K562 (cell line): ENCODE measurements at regions not wholly inside any gene's neighbourhood (a gene's known extent, or its start where the extent isn't known, plus 50 kb on each side); places are given as distances from the start of the nearest gene placed in this dataset.

Experiments used
- DIDO1 ChIP-seq: fragments of 450-650 bp; IDR thresholded peaks from 2 replicates; pipeline ENCODE4 v1.6.1; 2016; ENCODE audit warnings: low read depth, missing biosample characterization, missing genetic modification characterization
- FIP1L1 ChIP-seq: fragments of 200-400 bp; formaldehyde crosslinking; IDR thresholded peaks from 2 replicates; pipeline ENCODE4 v1.6.1; 2018; ENCODE audit warnings: mild to moderate bottlenecking, low read depth, low read length; ENCODE audit not compliant: poor library complexity, severe bottlenecking
- POLR2G ChIP-seq: fragments of 200-400 bp; formaldehyde crosslinking; IDR thresholded peaks from 2 replicates; pipeline ENCODE4 v1.6.1; 2017; ENCODE audit warnings: low read depth, mild to moderate bottlenecking, antibody characterized with exemption, low read length, moderate library complexity
- POU5F1 ChIP-seq: fragments of 150-350 bp; IDR thresholded peaks from 2 replicates; pipeline ENCODE4 v1.6.1; 2014; ENCODE audit warnings: borderline replicate concordance, low read length, low read depth, mild to moderate bottlenecking; ENCODE audit not compliant: partially characterized antibody
- ZNF830 ChIP-seq: fragments of 250-450 bp; sonication (Bioruptor Pico); IDR thresholded peaks from 2 replicates; pipeline ENCODE4 v1.5.0; 2021; ENCODE audit warnings: mild to moderate bottlenecking
- TF ChIP-seq, protein P1 (sequence below), 2 experiments: fragments of 450-650 bp in 1 of 2; IDR thresholded peaks; 2 replicates each; pipeline ENCODE4 v1.6.1; 2011 to 2017; ENCODE audit warnings: low read depth in 2 of 2, antibody characterized with exemption in 1 of 2, borderline replicate concordance in 1 of 2, low read length in 1 of 2, mild to moderate bottlenecking in 1 of 2, mixed read lengths in 1 of 2; ENCODE audit not compliant: control insufficient read depth in 1 of 2
- TF ChIP-seq, protein P2 (sequence below), 3 experiments: fragments of 200-800 bp in 1 of 3; fragments of 250-450 bp in 1 of 3; fragments of 450-650 bp in 1 of 3; sonication (Bioruptor Pico) in 1 of 3; sonication (Bioruptor generic) in 1 of 3; formaldehyde crosslinking in 1 of 3; IDR thresholded peaks; 2 replicates each; pipeline versions ENCODE4 v1.6.1 to v1.8.0; 2016 to 2022; ENCODE audit warnings: mild to moderate bottlenecking in 2 of 3, missing genetic modification characterization in 2 of 3, missing compliant biosample characterization in 1 of 3, moderate library complexity in 1 of 3

DNA sequence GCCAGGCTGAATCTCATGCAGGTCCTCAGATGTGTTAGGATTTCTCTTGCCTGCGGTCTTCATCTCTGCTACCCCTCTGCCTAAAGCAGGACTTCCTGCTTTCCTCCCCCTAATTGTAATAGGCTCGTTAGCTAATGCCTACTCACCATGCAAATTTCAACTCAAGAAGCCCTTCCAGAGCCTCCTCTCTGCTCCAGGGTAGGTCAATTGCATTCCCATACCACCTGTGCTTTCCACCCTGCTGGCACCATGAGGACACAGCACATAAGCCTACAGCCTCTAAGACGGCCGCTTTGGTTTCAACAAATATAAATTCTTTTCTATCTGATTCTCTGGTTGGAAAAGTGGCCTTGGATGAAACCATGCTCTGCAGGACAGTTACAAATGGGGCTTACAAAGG, 93.9 kb downstream of the QDPR start (continued):
- TF ChIP-seq, protein P1, sequence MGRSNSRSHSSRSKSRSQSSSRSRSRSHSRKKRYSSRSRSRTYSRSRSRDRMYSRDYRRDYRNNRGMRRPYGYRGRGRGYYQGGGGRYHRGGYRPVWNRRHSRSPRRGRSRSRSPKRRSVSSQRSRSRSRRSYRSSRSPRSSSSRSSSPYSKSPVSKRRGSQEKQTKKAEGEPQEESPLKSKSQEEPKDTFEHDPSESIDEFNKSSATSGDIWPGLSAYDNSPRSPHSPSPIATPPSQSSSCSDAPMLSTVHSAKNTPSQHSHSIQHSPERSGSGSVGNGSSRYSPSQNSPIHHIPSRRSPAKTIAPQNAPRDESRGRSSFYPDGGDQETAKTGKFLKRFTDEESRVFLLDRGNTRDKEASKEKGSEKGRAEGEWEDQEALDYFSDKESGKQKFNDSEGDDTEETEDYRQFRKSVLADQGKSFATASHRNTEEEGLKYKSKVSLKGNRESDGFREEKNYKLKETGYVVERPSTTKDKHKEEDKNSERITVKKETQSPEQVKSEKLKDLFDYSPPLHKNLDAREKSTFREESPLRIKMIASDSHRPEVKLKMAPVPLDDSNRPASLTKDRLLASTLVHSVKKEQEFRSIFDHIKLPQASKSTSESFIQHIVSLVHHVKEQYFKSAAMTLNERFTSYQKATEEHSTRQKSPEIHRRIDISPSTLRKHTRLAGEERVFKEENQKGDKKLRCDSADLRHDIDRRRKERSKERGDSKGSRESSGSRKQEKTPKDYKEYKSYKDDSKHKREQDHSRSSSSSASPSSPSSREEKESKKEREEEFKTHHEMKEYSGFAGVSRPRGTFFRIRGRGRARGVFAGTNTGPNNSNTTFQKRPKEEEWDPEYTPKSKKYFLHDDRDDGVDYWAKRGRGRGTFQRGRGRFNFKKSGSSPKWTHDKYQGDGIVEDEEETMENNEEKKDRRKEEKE (IDR thresholded peaks at IDR 0.05; ENCODE audit: borderline replicate concordance in 1 of 2, control insufficient read depth in 1 of 2, low read depth in 2 of 2, low read length in 1 of 2) = no peak
- TF ChIP-seq ZNF830 (CRISPR knock-in tag) = no peak
- TF ChIP-seq DIDO1 (tag) = no peak
- TF ChIP-seq POU5F1 = no peak
- no peak for TF ChIP-seq POLR2G
- TF ChIP-seq FIP1L1 = no peak
- TF ChIP-seq, protein P2, sequence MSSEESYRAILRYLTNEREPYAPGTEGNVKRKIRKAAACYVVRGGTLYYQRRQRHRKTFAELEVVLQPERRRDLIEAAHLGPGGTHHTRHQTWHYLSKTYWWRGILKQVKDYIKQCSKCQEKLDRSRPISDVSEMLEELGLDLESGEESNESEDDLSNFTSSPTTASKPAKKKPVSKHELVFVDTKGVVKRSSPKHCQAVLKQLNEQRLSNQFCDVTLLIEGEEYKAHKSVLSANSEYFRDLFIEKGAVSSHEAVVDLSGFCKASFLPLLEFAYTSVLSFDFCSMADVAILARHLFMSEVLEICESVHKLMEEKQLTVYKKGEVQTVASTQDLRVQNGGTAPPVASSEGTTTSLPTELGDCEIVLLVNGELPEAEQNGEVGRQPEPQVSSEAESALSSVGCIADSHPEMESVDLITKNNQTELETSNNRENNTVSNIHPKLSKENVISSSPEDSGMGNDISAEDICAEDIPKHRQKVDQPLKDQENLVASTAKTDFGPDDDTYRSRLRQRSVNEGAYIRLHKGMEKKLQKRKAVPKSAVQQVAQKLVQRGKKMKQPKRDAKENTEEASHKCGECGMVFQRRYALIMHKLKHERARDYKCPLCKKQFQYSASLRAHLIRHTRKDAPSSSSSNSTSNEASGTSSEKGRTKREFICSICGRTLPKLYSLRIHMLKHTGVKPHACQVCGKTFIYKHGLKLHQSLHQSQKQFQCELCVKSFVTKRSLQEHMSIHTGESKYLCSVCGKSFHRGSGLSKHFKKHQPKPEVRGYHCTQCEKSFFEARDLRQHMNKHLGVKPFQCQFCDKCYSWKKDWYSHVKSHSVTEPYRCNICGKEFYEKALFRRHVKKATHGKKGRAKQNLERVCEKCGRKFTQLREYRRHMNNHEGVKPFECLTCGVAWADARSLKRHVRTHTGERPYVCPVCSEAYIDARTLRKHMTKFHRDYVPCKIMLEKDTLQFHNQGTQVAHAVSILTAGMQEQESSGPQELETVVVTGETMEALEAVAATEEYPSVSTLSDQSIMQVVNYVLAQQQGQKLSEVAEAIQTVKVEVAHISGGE (CRISPR knock-in tag; IDR thresholded peaks at IDR 0.05) = no peak
- TF ChIP-seq, all 486 proteins: peak for 0
